ENCODE measurements at regions not wholly inside any gene's neighbourhood (a gene's known extent, or its start where the extent isn't known, plus 50 kb on each side); places are given as distances from the start of the nearest gene placed in this dataset.

DNA sequence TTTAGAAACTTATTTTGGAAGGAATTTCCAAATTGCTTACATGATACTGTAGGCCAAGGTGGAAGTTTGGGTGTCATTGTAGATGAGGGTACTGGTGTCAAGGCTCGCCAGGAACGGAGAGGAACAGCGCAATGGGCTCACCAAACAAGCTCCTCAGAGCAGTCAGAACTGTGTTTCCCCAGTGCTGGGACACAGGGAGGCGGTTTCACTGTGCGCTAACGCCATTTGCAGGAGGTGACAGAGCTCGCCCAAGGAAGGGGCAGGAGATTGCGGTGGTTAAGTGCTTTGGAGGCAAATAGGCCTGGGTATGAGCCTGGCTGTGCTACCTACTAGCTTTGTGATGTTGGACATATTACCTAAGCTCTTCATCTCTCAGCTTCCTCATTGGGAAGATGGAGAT is 57.3 kb downstream of the HHEX start:
- DNase-seq = no peak

DNA sequence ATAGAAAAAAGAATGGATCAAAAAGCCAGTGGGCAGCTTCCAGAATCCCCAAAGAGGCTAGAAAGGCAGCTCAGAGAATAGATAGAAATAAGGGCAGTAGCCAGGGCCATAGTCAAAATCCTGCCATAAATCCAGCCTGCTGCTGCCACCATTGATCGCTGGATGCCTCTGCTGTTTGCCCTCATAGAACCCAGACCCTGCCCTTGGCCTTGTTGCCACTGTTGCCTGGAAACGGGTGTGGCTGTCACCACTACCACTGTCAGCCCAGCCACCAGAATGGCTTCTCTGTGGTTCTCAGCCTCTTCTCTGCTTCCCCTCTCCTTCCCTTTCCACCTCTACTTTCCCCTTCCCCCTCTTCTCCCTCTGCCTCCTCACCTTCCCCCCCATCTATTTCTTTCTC is 57.8 kb downstream of the HHEX start:
- DNase-seq = no peak

DNA sequence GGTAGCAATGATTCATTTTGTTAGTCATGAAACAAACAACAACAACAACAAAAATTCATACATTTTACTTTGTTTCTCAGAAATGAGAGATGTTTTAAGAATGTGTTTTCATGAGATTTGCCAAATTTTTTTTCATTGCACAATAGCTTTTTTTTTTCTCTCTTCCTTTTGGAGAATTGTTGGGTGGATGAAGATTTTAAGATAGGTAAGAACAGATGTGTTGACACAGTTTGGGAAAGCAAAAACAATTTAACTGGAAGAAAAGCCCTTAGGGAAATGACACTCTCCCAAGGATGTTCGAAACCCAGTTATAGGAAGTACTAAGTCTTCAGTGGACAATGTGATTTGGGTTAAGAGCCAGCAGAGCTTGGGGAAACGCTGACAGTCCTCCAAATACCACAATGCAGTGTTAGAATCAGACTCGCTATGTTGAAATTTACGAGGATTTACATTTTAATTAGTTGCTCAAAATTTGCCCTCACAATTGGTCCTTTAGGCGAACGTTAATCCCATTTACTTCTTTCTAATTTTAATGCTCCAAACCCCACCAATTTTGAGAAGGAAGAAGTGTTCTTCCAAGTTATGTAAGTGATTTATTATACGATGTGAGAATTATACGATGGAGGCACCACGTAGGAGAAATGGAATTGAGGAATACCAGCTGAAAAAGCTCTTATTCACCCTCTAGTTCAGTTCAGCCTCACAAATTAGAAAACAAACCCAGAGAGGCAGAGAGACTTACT is 61.2 kb downstream of the HHEX start:
- DNase-seq = no peak

DNA sequence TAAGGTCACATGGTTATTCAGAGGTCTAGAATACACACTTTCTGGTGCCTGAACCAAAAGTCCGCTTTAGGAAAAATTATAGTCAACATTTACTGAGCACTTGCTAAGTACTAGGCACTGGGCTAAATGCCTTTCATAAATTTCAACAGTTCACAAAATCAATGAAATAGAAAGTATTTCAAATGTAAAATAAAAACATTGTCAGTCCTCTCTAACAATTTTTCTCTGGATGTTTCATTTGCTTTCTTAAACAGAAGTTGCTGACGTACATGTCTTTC is 61.7 kb downstream of the HHEX start:
- no peak for DNase-seq

DNA sequence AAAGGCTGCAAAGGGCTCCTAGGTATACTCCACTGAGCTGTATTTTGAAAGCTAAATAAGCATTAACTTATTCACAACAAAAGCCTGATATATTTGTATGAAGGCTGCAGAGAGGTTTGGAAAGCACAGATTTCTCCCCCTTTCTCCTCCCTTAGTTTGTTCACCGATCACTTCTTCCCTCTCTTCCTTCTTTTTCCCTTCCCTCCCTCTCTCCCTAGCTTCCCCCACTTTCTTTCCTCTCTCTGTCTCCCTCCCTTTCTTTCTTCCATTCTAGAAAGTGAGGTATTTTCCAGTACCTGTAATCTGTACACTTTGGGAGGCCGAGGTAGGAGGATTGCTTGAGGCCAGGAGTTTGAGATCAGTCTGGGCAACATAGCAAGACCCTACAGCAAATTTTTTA is 62.1 kb downstream of the HHEX start:
- no peak for DNase-seq

DNA sequence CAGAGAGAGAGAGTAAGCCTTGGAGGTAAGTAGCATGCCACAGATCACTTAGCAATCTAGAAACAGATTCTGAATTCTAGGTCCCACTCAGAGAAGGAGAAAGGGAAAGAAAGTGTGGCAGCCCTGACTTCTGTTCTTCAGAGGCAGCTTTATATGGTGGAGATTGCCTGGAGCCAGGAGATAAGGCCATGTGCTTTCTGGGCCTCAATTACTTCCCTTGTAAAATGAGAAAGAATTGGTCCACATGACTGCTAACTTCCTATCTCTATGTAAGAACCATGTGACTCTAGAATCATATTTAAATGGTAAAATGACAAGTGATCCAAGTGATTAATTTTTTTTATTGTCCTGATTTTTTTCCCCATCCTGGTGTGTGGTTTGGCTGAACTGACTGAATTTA is 64.1 kb downstream of the HHEX start:
- DNase-seq = no peak

DNA sequence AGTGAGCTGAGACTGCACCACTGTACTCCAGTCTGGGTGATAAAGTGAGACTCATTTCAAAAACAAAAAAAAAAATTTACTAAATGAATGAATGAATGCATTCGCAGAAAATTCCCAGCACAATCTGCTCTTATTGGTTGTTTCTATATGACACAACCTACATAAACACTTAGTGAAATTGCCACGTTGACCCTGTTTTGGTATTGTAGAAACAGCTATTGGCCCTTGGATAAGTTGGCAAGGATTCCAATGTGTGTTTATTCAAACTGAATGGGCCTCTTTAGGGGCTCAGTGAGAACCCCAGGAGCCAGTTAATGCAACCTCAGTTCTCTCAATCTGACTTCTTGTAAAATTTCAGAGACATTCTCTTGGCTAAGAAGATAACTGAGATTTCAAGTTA is 66.0 kb downstream of the HHEX start:
- no peak for DNase-seq

DNA sequence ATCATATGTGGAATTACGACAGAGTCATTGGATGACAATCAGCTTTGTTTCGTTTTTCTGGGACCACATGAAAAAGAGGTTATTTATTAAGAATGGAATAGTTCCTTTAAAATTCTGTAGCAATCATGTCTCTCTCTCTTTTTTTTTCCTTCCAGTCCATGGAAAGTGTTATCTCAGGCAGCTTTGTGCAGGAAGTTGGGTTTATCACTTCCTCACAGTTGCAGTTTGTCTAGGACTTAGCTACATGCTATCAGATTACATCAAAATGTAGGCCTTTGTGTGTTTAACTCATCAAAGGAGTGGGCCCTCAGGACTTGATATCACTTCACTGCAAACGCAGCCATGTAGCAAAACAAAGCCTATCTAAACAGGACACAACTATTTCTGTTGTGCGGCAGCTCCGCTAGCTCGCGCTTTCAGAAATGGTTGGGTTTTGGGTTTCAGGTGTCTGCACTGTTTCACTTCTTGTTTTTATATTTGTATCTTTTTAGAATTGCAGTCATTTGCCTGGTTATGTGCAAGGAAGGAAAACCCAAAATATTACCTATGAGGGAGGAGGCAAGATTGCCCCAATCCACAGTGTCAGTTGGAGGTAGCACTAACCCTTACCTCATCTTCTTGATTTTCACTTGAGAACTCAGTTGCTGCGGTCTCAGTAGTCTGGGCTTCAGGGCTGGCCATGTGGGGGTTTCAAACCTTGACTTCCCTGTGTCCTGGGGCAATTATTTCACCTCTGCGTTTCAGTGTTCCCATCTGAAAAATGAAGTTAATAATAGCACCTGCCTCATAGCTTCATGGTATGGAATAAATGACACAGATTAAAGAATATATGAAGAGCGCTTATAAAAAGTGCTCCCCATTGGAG is 66.7 kb downstream of the HHEX start:
- DNase-seq = no peak

DNA sequence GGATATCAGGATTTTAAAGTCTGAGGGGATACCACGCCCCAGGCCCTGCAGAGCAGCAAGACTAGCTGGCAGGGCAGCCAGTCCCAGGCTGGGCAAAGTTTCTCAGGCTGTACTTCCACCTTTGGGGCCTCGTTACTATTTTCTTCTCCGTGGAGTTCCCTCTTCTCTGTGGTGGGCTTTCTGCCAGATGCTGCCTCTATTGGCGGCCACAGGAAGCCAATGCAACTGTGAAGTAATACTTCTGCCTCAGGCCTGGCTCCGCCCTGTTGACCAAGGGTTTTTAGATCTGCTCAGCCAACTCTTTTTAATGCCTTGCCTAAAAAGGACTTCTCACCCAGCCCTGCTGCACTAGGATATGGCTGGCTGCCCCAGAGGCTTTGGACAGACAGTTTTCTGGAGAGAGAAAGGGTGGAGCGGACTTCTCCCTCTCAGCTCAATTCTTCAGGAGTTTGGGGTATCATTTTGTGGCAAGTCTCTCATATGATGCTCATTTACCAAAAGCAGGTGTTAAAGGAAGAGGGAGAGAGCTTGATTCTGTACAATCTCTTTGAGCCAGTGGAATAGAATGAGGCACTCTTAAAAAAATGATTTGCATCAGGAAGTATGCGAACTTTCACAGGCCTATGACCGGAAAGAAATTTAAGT is 67.4 kb downstream of the HHEX start:
- DNase-seq = peak; percentile 10

DNA sequence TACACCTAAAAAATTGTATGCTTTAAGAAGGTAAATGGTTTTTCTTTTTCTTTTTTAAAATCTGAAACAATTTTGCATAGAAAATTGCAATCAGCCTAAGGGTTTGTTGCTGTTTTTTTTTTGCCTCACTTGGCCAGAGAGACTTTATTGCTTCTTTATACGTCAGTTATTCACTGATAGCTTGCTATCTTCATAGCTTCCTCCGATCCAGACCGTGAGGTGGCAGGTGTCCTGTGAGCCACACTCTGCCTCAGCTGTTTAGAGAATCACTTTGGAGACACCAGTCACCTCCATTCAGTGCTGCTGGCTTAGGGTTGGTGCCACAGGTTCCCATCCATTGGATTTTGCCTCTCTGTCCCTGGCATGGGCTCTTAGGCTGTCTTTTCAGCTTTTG is 68.0 kb downstream of the HHEX start:
- no peak for DNase-seq

DNA sequence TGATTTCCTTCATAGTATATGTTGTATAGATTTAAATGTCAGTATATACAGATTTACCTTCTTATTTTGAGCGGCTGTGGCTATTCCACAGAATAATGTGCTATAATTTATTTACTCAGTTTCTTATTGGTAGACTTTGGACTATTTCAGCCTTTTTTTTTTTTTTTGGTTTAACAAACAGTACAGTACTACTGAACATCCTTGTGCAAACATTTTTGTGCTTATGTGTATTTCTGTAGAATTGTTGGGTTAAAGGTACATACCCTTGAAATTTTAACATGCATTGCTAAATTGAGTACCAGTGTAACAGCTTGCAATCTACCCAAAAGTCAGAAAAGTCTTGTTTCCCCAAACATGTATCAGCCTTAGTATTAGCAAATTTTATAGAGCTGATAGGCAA is 68.8 kb downstream of the HHEX start:
- DNase-seq = no peak

DNA sequence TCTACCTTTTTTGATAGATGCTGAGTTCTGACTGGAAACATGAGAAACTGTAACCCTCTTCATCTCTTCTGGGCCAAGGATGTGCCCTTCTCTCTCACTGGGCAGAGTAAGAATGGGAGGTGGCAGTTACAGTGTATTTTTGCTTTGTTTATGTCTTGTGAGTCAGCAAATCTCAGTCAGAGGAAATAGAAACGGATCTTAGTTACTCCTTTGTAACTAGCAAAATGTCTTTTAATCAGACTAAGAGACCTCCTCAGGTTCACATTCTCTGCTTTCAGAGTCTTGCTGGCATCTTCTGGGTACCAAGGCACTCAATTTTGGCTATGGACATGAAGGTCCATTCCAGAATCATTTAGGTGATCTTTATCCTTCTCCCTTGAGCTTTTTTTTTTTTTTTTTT is 70.9 kb downstream of the HHEX start:
- no peak for DNase-seq

DNA sequence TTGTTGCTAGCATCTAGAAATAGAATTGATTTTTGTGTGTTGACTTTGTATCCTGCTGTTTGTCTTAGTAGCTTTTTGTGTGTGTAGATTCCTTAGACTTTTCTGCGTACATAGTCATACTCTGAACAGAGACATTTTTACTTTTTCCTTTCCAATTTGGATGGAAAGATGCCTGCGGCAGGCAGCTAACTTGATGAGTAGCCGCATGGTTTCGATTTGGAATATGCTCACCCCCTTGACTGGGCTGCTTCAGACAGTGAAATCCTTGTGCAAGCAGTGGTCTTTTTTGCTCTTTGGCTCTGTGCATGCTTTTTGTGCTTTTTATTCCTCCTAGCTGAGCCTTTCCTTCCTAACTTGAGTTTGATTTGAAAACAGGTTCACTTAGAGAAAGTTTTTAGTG is 71.8 kb downstream of the HHEX start:
- no peak for DNase-seq

DNA sequence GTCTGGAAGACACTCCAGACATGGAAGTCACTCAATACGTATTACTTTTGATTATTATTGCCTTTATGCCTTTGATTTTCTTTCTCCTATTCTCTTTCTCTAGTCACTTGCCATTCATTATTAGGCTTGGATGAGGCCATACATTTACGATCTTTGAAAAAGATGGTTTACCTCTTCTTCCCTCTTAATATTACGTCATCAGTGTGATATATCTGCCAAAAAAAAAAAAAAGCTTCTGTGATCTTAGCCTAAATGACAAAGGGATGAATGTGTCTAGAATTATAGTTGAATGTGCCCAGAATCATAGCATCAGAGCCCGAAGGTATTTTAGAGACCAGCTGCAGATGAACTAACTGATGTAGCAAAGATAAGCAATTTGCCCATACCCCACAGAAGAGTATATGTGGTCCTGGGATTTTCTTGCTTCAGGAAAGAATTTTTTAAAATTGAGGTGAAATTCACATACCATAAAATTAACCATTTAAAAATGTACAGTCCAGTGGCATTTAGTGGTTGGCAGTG is 73.9 kb downstream of the HHEX start:
- DNase-seq = no peak

DNA sequence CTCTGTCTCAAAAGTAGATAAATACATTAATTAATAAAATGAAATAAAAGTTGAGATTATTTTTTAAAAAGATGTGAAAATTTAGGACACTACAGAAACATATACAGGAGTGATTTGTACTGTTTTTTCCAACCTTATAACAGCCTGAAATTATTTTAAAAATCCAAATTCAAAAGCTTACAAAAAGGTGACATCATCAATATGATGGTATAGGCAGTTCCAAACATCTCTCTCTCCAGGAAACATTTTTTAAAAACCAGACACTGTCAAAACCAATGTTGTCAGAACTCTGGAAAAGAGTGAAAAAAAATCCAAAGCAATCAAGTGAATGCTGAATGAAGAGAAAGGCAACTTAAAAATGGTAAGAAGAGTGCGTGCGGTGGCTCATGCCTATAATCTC is 76.7 kb downstream of the HHEX start:
- no peak for DNase-seq

DNA sequence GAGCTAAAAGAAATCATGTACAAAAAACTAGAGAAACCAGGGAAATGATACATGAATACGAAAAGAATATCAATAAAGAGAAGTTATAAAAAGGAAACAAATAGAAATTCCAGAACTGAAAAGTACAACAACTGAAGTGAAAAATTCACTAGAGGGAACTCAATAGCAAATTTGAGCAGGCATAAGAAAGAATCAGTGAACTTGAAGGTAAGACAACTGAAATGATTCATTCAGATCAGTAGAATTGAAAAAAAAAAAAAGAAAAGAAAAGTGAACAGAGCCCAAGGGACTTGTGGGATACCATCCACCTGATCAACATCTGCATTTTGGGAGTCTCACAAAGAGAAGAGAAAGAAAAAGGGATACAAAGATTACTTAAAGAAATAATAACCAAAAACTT is 78.3 kb downstream of the HHEX start:
- DNase-seq = no peak

DNA sequence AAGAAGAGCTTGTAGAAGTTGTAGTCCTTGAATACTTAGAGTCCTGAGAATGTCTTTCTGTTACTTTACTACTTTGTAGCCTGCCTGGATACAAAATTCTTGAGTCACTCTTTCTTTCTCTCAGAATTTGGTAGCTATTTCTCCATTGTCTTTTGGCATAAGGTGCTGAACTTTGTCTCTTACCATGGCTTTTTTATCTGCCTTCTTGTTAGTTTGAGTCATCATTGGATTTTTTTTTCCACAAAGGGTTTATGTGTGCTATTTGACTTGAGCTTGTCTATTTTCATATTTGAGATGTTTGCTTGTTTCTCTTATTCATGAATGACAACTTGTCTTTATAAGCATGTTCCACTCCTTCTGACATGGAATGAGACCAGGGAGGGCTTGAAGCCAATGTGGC is 74.5 kb upstream of the EXOC6 start:
- DNase-seq = no peak

DNA sequence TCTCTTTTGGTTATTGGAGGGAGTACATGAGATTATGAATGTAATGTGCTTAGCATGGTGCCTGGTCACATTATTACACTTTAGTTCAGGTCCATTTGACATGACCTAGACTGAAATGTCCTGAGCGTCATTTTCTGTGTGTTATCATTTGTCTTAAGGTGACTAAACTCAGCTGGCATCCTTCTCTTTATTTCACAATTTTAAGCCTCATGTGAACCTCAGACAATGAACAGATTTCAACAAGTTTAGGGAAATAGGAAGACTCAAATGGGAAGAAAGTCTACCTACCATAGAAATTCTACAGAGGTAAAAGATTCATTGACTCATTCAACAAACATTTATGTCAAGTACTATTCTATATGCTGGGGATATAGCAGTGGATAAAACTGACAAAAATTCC is 70.2 kb upstream of the EXOC6 start:
- no peak for DNase-seq

DNA sequence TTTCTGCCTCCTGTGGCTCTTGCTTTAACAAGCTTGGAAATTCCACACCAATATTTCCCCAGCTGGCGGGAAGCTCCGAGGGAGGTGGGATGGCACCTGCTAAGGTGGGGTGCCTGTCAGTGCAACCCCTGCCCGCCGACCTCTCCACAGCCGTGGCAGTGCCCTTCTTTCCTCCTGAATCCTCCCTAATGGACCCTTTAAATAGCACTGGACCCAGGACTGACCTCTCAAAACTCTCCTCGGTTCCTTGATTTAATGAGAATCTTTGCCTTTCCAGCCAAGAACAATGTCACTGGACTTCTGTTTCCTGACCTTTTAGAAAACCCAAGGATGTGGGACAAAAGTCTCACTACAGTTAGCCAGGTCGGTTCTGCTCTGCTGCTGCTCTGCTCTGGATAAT is 63.2 kb upstream of the EXOC6 start:
- no peak for DNase-seq

DNA sequence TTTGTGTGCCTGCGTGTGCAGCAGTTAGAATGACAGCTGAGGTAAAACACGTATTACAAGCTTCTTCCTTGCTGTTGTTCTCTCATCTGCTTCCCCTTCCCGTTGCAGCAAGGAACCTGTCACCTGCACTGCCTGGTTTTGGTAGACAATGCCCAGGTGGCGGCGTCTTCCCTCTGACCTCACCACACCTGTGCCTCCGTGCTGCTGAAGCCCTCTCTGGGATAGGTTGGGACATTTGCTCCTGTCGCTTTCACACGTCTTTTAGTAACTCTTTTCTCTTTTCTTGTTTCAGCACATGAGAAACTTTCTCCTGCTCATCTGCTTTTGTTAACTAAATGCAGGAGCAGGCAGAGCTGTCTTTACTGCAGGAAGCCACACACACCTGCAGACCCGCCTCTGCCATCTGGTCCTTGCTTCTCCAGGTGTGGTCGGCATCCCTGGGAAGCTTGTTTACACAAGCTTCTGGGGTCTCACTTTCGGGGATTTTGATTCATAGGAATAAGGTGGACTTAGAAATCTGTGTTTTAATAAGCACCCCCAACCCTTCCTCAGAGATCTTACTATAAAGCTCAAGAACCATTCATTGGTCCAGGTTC is 60.7 kb upstream of the EXOC6 start:
- DNase-seq = no peak

DNA sequence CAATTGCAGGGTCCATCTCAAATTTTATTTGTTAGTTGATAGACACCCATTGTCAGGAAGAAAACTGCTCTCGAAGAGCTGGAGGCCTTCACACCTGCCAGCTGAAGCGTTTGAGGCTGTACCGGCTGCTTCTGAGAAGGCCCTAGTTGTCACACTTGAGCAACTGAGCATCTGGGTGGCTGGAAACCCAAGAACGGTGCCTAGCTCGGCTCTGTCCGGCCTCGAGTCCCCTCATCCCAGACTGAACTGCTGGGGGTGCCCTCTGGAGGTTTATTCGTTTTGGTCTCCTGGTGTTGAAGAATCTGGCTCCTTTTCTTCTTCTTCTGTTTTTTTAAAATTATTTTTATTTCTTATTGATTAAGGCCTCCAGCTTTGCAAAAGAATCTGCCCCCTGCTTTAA is 59.3 kb upstream of the EXOC6 start:
- DNase-seq = no peak

DNA sequence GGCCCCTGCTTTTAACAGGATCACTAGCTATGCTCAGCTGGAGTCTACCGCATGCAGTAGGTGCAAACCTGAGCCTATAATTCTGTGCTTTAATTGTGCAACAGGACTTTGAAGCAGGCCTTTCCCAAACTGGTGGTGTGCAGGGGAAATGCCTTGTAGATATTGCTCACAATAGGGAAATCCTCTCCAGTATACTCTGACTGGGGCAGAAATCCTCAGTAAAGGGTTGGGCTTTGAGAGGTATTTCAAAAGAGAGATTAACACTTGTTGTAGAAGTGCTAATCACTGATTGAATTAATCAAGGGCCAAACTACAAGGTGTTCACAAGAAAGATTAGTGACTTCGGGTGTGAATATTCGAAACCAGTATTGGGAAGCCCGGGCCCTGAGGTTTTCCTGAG is 58.5 kb upstream of the EXOC6 start:
- peak; percentile 34 for DNase-seq

DNA sequence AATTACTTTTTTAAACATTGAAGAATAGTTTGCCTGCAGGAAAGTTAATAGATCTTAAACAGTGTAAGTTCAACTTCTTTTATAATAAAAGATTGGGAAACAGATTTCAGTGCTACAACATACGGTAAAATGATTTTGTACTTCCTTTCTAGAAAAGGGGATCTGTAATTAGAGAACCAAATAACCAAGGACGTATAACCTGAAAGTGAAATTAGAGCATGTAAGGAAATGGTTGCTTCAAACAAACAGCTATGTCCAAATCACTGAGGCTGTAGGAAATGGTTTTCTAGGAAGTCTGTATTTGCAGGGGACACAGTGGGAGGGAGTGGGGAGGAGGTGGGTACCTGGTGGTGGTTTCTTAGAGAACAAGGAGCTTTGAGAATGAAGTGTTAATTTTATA is 57.9 kb upstream of the EXOC6 start:
- no peak for DNase-seq

DNA sequence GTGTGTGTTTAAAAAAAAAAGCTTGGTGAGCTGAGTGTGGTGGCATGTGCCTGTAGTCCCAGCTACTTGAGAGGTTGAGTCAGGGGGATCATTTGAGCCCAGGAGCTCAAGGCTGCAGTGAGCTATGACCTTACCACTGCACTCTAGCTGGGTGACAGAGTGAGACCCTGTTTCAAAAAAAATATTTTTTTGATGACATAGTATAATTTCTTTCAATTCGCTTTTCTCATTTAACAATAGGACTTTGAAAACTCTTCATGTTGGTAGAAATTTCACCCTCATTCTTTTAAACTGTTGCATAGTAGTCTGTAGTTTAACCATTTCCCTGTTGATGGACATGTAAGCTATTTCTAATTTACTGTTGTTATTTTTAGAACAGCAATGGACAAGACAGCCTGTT is 55.7 kb upstream of the EXOC6 start:
- no peak for DNase-seq
